Right lobe of liver (tissue), 6 donors: ENCODE measurements at regions not wholly inside any gene's neighbourhood (a gene's known extent, or its start where the extent isn't known, plus 50 kb on each side); places are given as distances from the start of the nearest gene placed in this dataset.
"Not testable (repeated sequence)": the region's sequence is repeated elsewhere in the genome, so short reads cannot be mapped to it uniquely, and the experiment has no call there.

ENCODE experiments used
- ATAC-seq, 4 donors: fragments of 200-7000 bp; cut with Tn5 transposase; one replicate each; pipeline ENCODE4 v1.9.1; 2020; ENCODE audit warnings: mild to moderate bottlenecking in 4 of 4, moderate library complexity in 4 of 4
- DNase-seq, 3 donors: peaks; one replicate each; pipeline ENCODE4 v3.0.0-alpha.2; 2020
- H3K27ac ChIP-seq, 3 donors: fragments of 200-600 bp; one replicate each; pipeline ENCODE4 v1.8.0; 2022
- H3K27me3 ChIP-seq, 2 donors: fragments of 200-600 bp; one replicate each; pipeline ENCODE4 v1.8.0; 2022
- H3K36me3 ChIP-seq, 4 donors: fragments of 200-600 bp; sonication (generic) in 1 of 4; one replicate each; pipeline versions ENCODE4 v1.5.1 to v1.8.0; 2017 to 2022; ENCODE audit warnings: control low read depth in 1 of 4
- H3K4me1 ChIP-seq, 4 donors: fragments of 200-600 bp; sonication (generic) in 1 of 4; one replicate each; pipeline versions ENCODE4 v1.5.1 to v1.8.0; 2017 to 2022; ENCODE audit warnings: control low read depth in 1 of 4
- H3K4me3 ChIP-seq, 3 donors: fragments of 200-600 bp; one replicate each; pipeline ENCODE4 v1.8.0; 2022
- H3K9me3 ChIP-seq, 4 donors: fragments of 200-600 bp; sonication (generic) in 1 of 4; one replicate each; pipeline versions ENCODE4 v1.5.1 to v1.8.0; 2017 to 2022; ENCODE audit warnings: control low read depth in 1 of 4
- CTCF ChIP-seq, 4 donors: fragments of 200-600 bp in 3 of 4; fragments of 450-650 bp in 1 of 4; IDR thresholded peaks; one replicate each; pipeline versions ENCODE4 v1.5.1 to v1.8.0; 2016 to 2022; ENCODE audit warnings: antibody characterized with exemption in 4 of 4, mild to moderate bottlenecking in 2 of 4
- POLR2A ChIP-seq: fragments of 450-650 bp; IDR thresholded peaks from one replicate; pipeline ENCODE4 v1.6.1; 2017; ENCODE audit warnings: antibody characterized with exemption, mild to moderate bottlenecking
- WGBS: methylation state at CpG from one replicate; pipeline ENCODE4 v1.1.6; 2018; ENCODE audit warnings: low coverage, low lambda C conversion rate; ENCODE audit not compliant: insufficient coverage; ENCODE audit errors: missing lambda C conversion rate; 5-methylcytosine and 5-hydroxymethylcytosine counted together
- intact Hi-C, 2 donors: fragments of 100-400 bp; cut with DNase I; formaldehyde crosslinking; loops; one replicate each; pipeline versions ENCODE4 v1.11.2 to v1.14.1; 2022
- donor health status: DM: no; HTN: yes; CAD: no.
- donor health status: DM: no; HTN: no; CAD: no.
- donor health status: DM: no; HTN: no; CAD: no.
- donor health status: DM: no; HTN: yes; CAD: no.
- donor health status: DM: no; HTN: yes; CAD: no.

GRCh38 chr5:67802766-67803165, 412.8 kb upstream of the PIK3R1 start:
- intact Hi-C loops, result no loop called here
- TF ChIP-seq CTCF (IDR thresholded peaks at IDR 0.05) (no peak), POLR2A (no peak)
- ATAC-seq, result no peak
- no peak for DNase-seq
- WGBS, result 84% methylated on average over 2 of the region's 2 CpGs
- Histone ChIP-seq H3K4me1 (peaks cover 0 to 13% (median 0%) of the 10 kb centered on the region in 4 donors), H3K36me3 (no peaks in the 10 kb centered on the region), H3K27ac (no peak overlapping the region), H3K9me3 (no peaks in the 10 kb centered on the region), H3K27me3 (no peaks in the 10 kb centered on the region), H3K4me3 (no peak overlapping the region)

GRCh38 chr5:67799732-67800234, 415.8 kb upstream of the PIK3R1 start:
- Histone ChIP-seq H3K27me3 (no peaks in the 10 kb centered on the region), H3K4me1 (peaks cover 0 to 30% (median 5%) of the 10 kb centered on the region in 4 donors), H3K36me3 (no peaks in the 10 kb centered on the region), H3K27ac (peak overlapping the region in 1 of 3 donors; percentile 42), H3K9me3 (no peaks in the 10 kb centered on the region), H3K4me3 (no peak overlapping the region)
- WGBS, result 64% methylated on average over 4 of the region's 5 CpGs
- TF ChIP-seq POLR2A, result no peak
- no peak for TF ChIP-seq CTCF (IDR thresholded peaks at IDR 0.05)
- intact Hi-C loops, result no loop called here
- DNase-seq (no peak), ATAC-seq (peak in 3 of 4 donors; percentile 31 to 79 (median 65))

- H3K9me3 ChIP-seq, intact Hi-C loops, H3K36me3 ChIP-seq, DNase-seq, H3K4me3 ChIP-seq, H3K27ac ChIP-seq, ATAC-seq, H3K27me3 ChIP-seq: not testable (repeated sequence)
- H3K4me1 ChIP-seq, result peaks cover 0 to 39% (median 5%) of the 10 kb centered on the region in 4 donors
- WGBS, result 88% methylated on average over 5 of the region's 5 CpGs
These were observed 417.1 kb upstream of the PIK3R1 start for GRCh38 chr5:67798470-67798869.

GRCh38 chr5:67795781-67796477, 419.6 kb upstream of the PIK3R1 start:
- ATAC-seq, result peak; percentile 51 to 70 (median 58)

More at GRCh38 chr5:67795781-67796477, 419.6 kb upstream of the PIK3R1 start:
- Histone ChIP-seq H3K9me3 (no peaks in the 10 kb centered on the region), H3K36me3 (no peaks in the 10 kb centered on the region), H3K4me1 (peaks cover 0 to 48% (median 11%) of the 10 kb centered on the region in 4 donors), H3K4me3 (peak overlapping the region in 1 of 3 donors; percentile 51), H3K27me3 (no peaks in the 10 kb centered on the region), H3K27ac (peak overlapping the region in 2 of 3 donors; percentile 71 to 87)
- DNase-seq, result no peak
- intact Hi-C loops, result no loop called here
- 44% methylated on average over 4 of the region's 5 CpGs for WGBS
- peak; percentile 42 for TF ChIP-seq POLR2A
- TF ChIP-seq CTCF (IDR thresholded peaks at IDR 0.05), result no peak
